H9 (cell line): ENCODE measurements at regions not wholly inside any gene's neighbourhood (a gene's known extent, or its start where the extent isn't known, plus 50 kb on each side); places are given as distances from the start of the nearest gene placed in this dataset.

Experiments used
- DNase-seq: peaks from one replicate; pipeline ENCODE4 v3.0.0-alpha.2; 2017
- H2AFZ ChIP-seq: one replicate; pipeline ENCODE4 v1.6.1; 2013; ENCODE audit warnings: mild to moderate bottlenecking, low read length, control low read depth, moderate library complexity
- H2AK5ac ChIP-seq: 2 replicates; pipeline ENCODE4 v1.6.1; 2013; ENCODE audit warnings: low read length, control low read depth, mixed read lengths; ENCODE audit not compliant: insufficient read length
- H2BK120ac ChIP-seq: one replicate; pipeline ENCODE4 v1.6.1; 2013; ENCODE audit warnings: low read depth, mild to moderate bottlenecking, low read length, control low read depth, inconsistent platforms; ENCODE audit not compliant: poor library complexity, severe bottlenecking
- H2BK12ac ChIP-seq: 2 replicates; pipeline ENCODE4 v1.6.1; 2013; ENCODE audit warnings: low read length, control low read depth, mixed read lengths, low read depth; ENCODE audit not compliant: insufficient read length
- H2BK15ac ChIP-seq: 2 replicates; pipeline ENCODE4 v1.6.1; 2013; ENCODE audit warnings: low read depth, low read length, control low read depth
- H2BK20ac ChIP-seq: one replicate; pipeline ENCODE4 v1.6.1; 2013; ENCODE audit warnings: low read depth, mild to moderate bottlenecking, low read length, control low read depth, inconsistent platforms; ENCODE audit not compliant: poor library complexity, severe bottlenecking
- H2BK5ac ChIP-seq: 2 replicates; pipeline ENCODE4 v1.6.1; 2013; ENCODE audit warnings: low read length, control low read depth, mixed read lengths; ENCODE audit not compliant: insufficient read length
- H3K14ac ChIP-seq: 2 replicates; pipeline ENCODE4 v1.6.1; 2013; ENCODE audit warnings: low read length, control low read depth; ENCODE audit not compliant: insufficient read depth
- H3K18ac ChIP-seq: 2 replicates; pipeline ENCODE4 v1.6.1; 2013; ENCODE audit warnings: low read depth, mild to moderate bottlenecking, mixed read lengths, low read length, control low read depth; ENCODE audit not compliant: insufficient read length
- H3K23ac ChIP-seq: 2 replicates; pipeline ENCODE4 v1.6.1; 2013; ENCODE audit warnings: low read length, control low read depth, mixed read lengths, low read depth; ENCODE audit not compliant: insufficient read length
- H3K23me2 ChIP-seq: 2 replicates; pipeline ENCODE4 v1.6.1; 2013; ENCODE audit warnings: low read depth, mild to moderate bottlenecking, mixed read lengths, low read length, control low read depth; ENCODE audit not compliant: insufficient read length, poor library complexity, severe bottlenecking
- H3K27ac ChIP-seq: 2 replicates; pipeline ENCODE4 v1.5.1; 2013; ENCODE audit warnings: low read length, control low read depth, mixed read lengths, low read depth; ENCODE audit not compliant: insufficient read length
- H3K27me3 ChIP-seq: 2 replicates; pipeline ENCODE4 v1.6.1; 2013; ENCODE audit warnings: low read length, control low read depth, inconsistent platforms; ENCODE audit not compliant: insufficient read depth
- H3K4ac ChIP-seq: 2 replicates; pipeline ENCODE4 v1.6.1; 2013; ENCODE audit warnings: low read depth, mild to moderate bottlenecking, control low read depth, inconsistent platforms, low read length, moderate library complexity
- H3K4me1 ChIP-seq: 2 replicates; pipeline ENCODE4 v1.6.1; 2013; ENCODE audit warnings: low read length, control low read depth, inconsistent platforms; ENCODE audit not compliant: insufficient read depth
- H3K4me2 ChIP-seq: 2 replicates; pipeline ENCODE4 v1.6.1; 2013; ENCODE audit warnings: low read length, control low read depth, mixed read lengths; ENCODE audit not compliant: insufficient read length, insufficient read depth
- H3K56ac ChIP-seq: 2 replicates; pipeline ENCODE4 v1.6.1; 2013; ENCODE audit warnings: low read depth, mild to moderate bottlenecking, mixed read lengths, low read length, control low read depth; ENCODE audit not compliant: insufficient read length
- H3K79me1 ChIP-seq: 2 replicates; pipeline ENCODE4 v1.6.1; 2013; ENCODE audit warnings: low read depth, mild to moderate bottlenecking, moderate library complexity, low read length, control low read depth, inconsistent platforms; ENCODE audit not compliant: insufficient read depth, poor library complexity, severe bottlenecking
- H3K79me2 ChIP-seq: 2 replicates; pipeline ENCODE4 v1.6.1; 2013; ENCODE audit warnings: low read length, control low read depth, inconsistent platforms; ENCODE audit not compliant: insufficient read depth
- H3K9ac ChIP-seq: 2 replicates; pipeline ENCODE4 v1.6.1; 2013; ENCODE audit warnings: low read length, control low read depth, mixed read lengths; ENCODE audit not compliant: insufficient read length; ENCODE audit errors: extremely low read depth
- H3K9me3 ChIP-seq: one replicate; pipeline ENCODE4 v1.6.1; 2013; ENCODE audit warnings: low read depth, low read length, inconsistent platforms; ENCODE audit not compliant: control insufficient read depth
- H3T11ph ChIP-seq: one replicate; pipeline ENCODE4 v1.6.1; 2013; ENCODE audit warnings: mild to moderate bottlenecking, low read length, control low read depth, inconsistent platforms
- H4K20me1 ChIP-seq: one replicate; pipeline ENCODE4 v1.6.1; 2013; ENCODE audit not compliant: control insufficient read depth, insufficient read length, insufficient read depth
- H4K5ac ChIP-seq: 2 replicates; pipeline ENCODE4 v1.6.1; 2013; ENCODE audit warnings: low read depth, mild to moderate bottlenecking, mixed read lengths, low read length, control low read depth; ENCODE audit not compliant: insufficient read length
- H4K8ac ChIP-seq: replicated peaks from 2 replicates; pipeline ENCODE4 v1.6.1; 2013; ENCODE audit warnings: low read length, control low read depth, mixed read lengths, low read depth; ENCODE audit not compliant: insufficient read length
- H4K91ac ChIP-seq: 2 replicates; pipeline ENCODE4 v1.6.1; 2013; ENCODE audit warnings: low read depth, mild to moderate bottlenecking, moderate library complexity, mixed read lengths, low read length, control low read depth; ENCODE audit not compliant: insufficient read length
- H3K27ac Mint-ChIP-seq, 3 experiments: 2 replicates in 2 of 3; 3 replicates in 1 of 3; pipeline ENCODE4 v1.8.0; 2020 to 2021; ENCODE audit warnings: mixed read lengths in 3 of 3, mild to moderate bottlenecking in 1 of 3, moderate library complexity in 1 of 3
- H3K27me3 Mint-ChIP-seq: 2 replicates; pipeline ENCODE4 v1.8.0; 2021; ENCODE audit warnings: low read depth, mild to moderate bottlenecking, moderate library complexity, mixed read lengths
- H3K36me3 Mint-ChIP-seq, 3 experiments: 2 replicates in 2 of 3; 3 replicates in 1 of 3; pipeline ENCODE4 v1.8.0; 2020 to 2021; ENCODE audit warnings: low read depth in 3 of 3, mixed read lengths in 3 of 3; ENCODE audit not compliant: insufficient read depth in 1 of 3
- H3K4me1 Mint-ChIP-seq, 2 experiments: 2 replicates each; pipeline ENCODE4 v1.8.0; 2020; ENCODE audit warnings: mixed read lengths in 2 of 2
- H3K4me3 Mint-ChIP-seq, 2 experiments: 2 replicates in 1 of 2; 3 replicates in 1 of 2; pipeline ENCODE4 v1.8.0; 2020 to 2021; ENCODE audit warnings: mild to moderate bottlenecking in 2 of 2, mixed read lengths in 2 of 2, moderate library complexity in 1 of 2
- H3K9me3 Mint-ChIP-seq, 2 experiments: 2 replicates in 1 of 2; 3 replicates in 1 of 2; pipeline ENCODE4 v1.8.0; 2020; ENCODE audit warnings: mild to moderate bottlenecking in 2 of 2, mixed read lengths in 2 of 2, moderate library complexity in 1 of 2
- WGBS: extraction: QIAGEN DNeasy Blood & Tissue Kit; methylation state at CpG from one replicate; pipeline ENCODE4 v1.1.7; 2013; ENCODE audit warnings: missing lambda C conversion rate, low lambda C conversion rate, mixed read lengths; ENCODE audit not compliant: insufficient read length; ENCODE audit errors: extremely low coverage; 5-methylcytosine and 5-hydroxymethylcytosine counted together
- TF ChIP-seq, protein P1 (sequence below): fragments of 200-600 bp; sonication (generic); conservative IDR thresholded peaks from 3 replicates; pipeline ENCODE4 v1.8.0; 2021; ENCODE audit warnings: antibody characterized with exemption, mild to moderate bottlenecking

DNA sequence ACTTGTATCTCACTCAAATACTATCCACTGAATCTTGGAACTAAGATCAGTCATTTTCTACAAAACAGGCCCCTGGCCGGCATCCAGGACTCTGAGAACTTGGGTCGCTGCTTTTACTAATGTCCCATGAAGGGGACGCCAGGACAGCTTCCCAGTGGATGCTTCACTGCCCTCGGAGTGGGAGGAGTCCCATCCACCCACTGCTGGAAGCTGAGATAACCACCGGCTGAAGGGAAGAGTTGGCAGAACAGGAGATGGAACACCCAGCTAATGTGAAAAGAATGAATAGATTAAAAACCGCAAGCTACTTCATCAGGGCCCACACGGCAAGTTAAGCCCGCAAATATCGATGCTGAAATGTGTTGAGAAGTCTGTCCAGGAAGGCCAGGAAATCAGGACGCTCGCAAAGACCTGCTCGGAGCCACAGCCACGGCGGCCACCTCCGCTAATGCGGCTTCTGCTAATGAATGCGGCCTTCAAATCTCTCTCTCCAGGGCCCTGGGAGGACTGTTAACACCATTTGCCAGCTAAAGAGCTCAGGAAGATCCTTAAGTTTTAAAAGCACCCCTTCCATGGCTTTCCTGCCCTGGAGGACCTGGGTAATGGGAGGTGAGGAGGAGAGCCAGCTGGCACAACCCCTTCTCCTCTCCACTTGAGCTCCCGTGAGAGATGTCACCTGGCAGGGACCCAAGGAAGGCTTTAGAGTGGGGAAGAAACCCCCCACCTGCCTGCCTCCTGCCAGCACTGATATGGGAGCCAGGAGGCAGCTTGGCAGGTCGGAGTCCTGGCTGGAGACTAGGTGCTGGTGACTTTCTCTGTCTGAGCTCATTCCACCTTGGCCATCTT, 226.6 kb upstream of the RPL38 start:
- TF ChIP-seq, protein P1, sequence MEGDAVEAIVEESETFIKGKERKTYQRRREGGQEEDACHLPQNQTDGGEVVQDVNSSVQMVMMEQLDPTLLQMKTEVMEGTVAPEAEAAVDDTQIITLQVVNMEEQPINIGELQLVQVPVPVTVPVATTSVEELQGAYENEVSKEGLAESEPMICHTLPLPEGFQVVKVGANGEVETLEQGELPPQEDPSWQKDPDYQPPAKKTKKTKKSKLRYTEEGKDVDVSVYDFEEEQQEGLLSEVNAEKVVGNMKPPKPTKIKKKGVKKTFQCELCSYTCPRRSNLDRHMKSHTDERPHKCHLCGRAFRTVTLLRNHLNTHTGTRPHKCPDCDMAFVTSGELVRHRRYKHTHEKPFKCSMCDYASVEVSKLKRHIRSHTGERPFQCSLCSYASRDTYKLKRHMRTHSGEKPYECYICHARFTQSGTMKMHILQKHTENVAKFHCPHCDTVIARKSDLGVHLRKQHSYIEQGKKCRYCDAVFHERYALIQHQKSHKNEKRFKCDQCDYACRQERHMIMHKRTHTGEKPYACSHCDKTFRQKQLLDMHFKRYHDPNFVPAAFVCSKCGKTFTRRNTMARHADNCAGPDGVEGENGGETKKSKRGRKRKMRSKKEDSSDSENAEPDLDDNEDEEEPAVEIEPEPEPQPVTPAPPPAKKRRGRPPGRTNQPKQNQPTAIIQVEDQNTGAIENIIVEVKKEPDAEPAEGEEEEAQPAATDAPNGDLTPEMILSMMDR = no peak
- no peak overlapping the region for H2BK120ac ChIP-seq
- H3K36me3 Mint-ChIP-seq = no peaks in the 10 kb centered on the region
- H3K9ac ChIP-seq = no peak overlapping the region
- no peak overlapping the region for H2BK15ac ChIP-seq
- H3K23me2 ChIP-seq = no peaks in the 10 kb centered on the region
- no peak overlapping the region; a peak in 1 of 7 replicates for H3K27ac Mint-ChIP-seq
- no peaks in the 10 kb centered on the region for H3K79me1 ChIP-seq
- peaks cover 3% of the 10 kb centered on the region; the same call in 1 of the 2 replicates for H3K4me1 ChIP-seq
- H4K91ac ChIP-seq = no peak overlapping the region
- no peaks in the 10 kb centered on the region for H3K79me2 ChIP-seq
- no CpG with 5 or more reads among the region's 19 CpGs for WGBS
- no peaks in the 10 kb centered on the region for H3K9me3 ChIP-seq
- no peak overlapping the region for H3K4me3 Mint-ChIP-seq
- H3K27ac ChIP-seq = no peak overlapping the region
- no peaks in the 10 kb centered on the region for H3K27me3 ChIP-seq
- no peak overlapping the region for H3K4ac ChIP-seq
- no peak overlapping the region for H4K8ac ChIP-seq
- DNase-seq = no peak
- H3T11ph ChIP-seq = no peak overlapping the region
- H2BK5ac ChIP-seq = no peak overlapping the region
- no peak overlapping the region for H3K4me2 ChIP-seq
- no peak overlapping the region for H2AK5ac ChIP-seq
- H2AFZ ChIP-seq = no peak overlapping the region
- no peak overlapping the region for H3K18ac ChIP-seq
- H2BK12ac ChIP-seq = no peak overlapping the region
- H3K14ac ChIP-seq = no peak overlapping the region
- peaks cover 14% of the 10 kb centered on the region for H3K27me3 Mint-ChIP-seq
- H3K56ac ChIP-seq = no peak overlapping the region
- no peaks in the 10 kb centered on the region for H3K9me3 Mint-ChIP-seq
- peaks cover 34 to 56% of the 10 kb centered on the region in 2 experiments for H3K4me1 Mint-ChIP-seq
- H3K23ac ChIP-seq = no peak overlapping the region
- no peak overlapping the region for H2BK20ac ChIP-seq
- H4K20me1 ChIP-seq = no peaks in the 10 kb centered on the region
- H4K5ac ChIP-seq = no peak overlapping the region
